ENCODE measurements at regions not wholly inside any gene's neighbourhood (a gene's known extent, or its start where the extent isn't known, plus 50 kb on each side); places are given as distances from the start of the nearest gene placed in this dataset.

DNA sequence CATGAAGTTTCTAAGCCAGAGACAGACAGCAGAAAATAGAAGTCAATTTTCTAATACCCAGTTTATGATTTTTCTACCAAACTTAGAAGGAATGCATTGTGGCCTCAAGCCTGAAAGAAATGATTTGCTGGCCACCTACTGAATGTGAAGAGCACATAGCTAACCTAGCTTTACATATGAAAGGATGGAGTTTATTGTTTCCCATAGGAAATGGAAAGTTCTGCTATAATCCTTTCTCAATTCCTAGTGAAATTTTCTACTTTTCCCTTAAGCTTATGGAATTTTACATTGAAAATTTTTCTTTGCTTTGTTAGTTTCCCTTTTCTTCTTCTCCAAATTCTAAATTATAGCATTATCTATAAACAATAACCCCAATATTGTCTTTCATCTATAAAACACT is 110.1 kb downstream of the TMEM167A start:
- H3K4ac ChIP-seq (replicated peaks; ENCODE audit: insufficient read length, low read depth, low read length), result no peak overlapping the region
- H2BK5ac ChIP-seq (ENCODE audit: low read depth, low read length), result no peak overlapping the region
- H3K27ac ChIP-seq (ENCODE audit: low read depth, low read length), result no peak overlapping the region
- no peak overlapping the region for H4K8ac ChIP-seq (ENCODE audit: extremely low read depth, insufficient read depth, low read length)
- TF ChIP-seq SP1 (IDR thresholded peaks at IDR 0.05; ENCODE audit: low read depth, low read length), result no peak
- TF ChIP-seq CHD1 (IDR thresholded peaks at IDR 0.05; ENCODE audit: low read depth, low read length), result no peak
- 0 out of 2 replicates have a peak, but pooled peaks have one; percentile 4 for TF ChIP-seq TEAD4 (IDR thresholded peaks at IDR 0.05; ENCODE audit: low read depth, low read length)
- TF ChIP-seq TCF12 (IDR thresholded peaks at IDR 0.05; ENCODE audit: low read depth, low read length), result no peak
- no peaks in the 10 kb centered on the region for H3K79me1 ChIP-seq (ENCODE audit: low read depth, low read length)
- H3K56ac ChIP-seq (replicated peaks; ENCODE audit: insufficient read length, low read depth, low read length), result no peak overlapping the region
- no peaks in the 10 kb centered on the region for H3K36me3 ChIP-seq (ENCODE audit: control insufficient read depth in 2 of 4, insufficient read depth in 4 of 4, low read length in 3 of 4)
- H3K79me2 ChIP-seq (ENCODE audit: control insufficient read depth in 1 of 2, insufficient read depth in 2 of 2, low read length in 2 of 2), result no peaks in the 10 kb centered on the region
- FAIRE-seq (peak; percentile 70), DNase-seq (ENCODE audit: low read depth in 1 of 2, low spot score in 2 of 2) (no peak)
- H2BK120ac ChIP-seq (replicated peaks; ENCODE audit: low read depth, low read length), result no peak overlapping the region
- H2BK12ac ChIP-seq (ENCODE audit: low read depth, low read length), result no peak overlapping the region
- no peak overlapping the region for H2AFZ ChIP-seq (ENCODE audit: low read length)
- no peaks in the 10 kb centered on the region for H3K9me3 ChIP-seq (ENCODE audit: insufficient read depth in 2 of 2, low read depth in 1 of 2, low read length in 1 of 2)
- H2AK5ac ChIP-seq (ENCODE audit: low read depth, low read length), result no peak overlapping the region
- no peak overlapping the region for H4K5ac ChIP-seq (ENCODE audit: insufficient read length, low read depth, low read length)
- H4K20me1 ChIP-seq (replicated peaks in 1 of 2; ENCODE audit: control insufficient read depth in 1 of 2, insufficient read depth in 2 of 2, low read length in 2 of 2), result no peaks in the 10 kb centered on the region
- H3K14ac ChIP-seq (ENCODE audit: insufficient read length), result no peak overlapping the region
- H3K23ac ChIP-seq (ENCODE audit: insufficient read length), result no peak overlapping the region
- H2BK15ac ChIP-seq (ENCODE audit: low read length), result no peak overlapping the region
- no peak overlapping the region for H3K18ac ChIP-seq (ENCODE audit: extremely low read depth, low read length)
- ChIA-PET POLR2A (ENCODE audit: partially characterized antibody) (interaction anchor here (1.3 kb wide), 1 partner anchor 110 kb away, joined by 3 read pairs; the partner anchor contains the start of genes TMEM167A and XRCC4), CTCF (ENCODE audit: partially characterized antibody) (interaction anchor here (1.1 kb wide), 1 partner anchor 326 kb away, joined by 3 read pairs; no protein-coding TSS in a partner anchor)
- no peak overlapping the region for H4K91ac ChIP-seq (replicated peaks; ENCODE audit: insufficient read length, low read length)
- H3K23me2 ChIP-seq (ENCODE audit: low read depth, low read length), result no peaks in the 10 kb centered on the region
- no peak overlapping the region for H3K4me3 ChIP-seq (ENCODE audit: extremely low read depth in 1 of 4, insufficient read depth in 2 of 4, low read depth in 3 of 4, low read length in 4 of 4)
- 0 out of 2 replicates have a peak overlapping the region, but pooled peaks have one; percentile 82 for H2BK20ac ChIP-seq (ENCODE audit: low read length)
- H3K27me3 ChIP-seq (replicated peaks in 1 of 4; ENCODE audit: control insufficient read depth in 3 of 4, extremely low read depth in 1 of 4, insufficient read depth in 3 of 4, low read length in 3 of 4), result no peaks in the 10 kb centered on the region
- no peak overlapping the region for H3K4me2 ChIP-seq (ENCODE audit: insufficient read depth in 1 of 2, low read depth in 2 of 2, low read length in 2 of 2)
- no peak overlapping the region for H3K9ac ChIP-seq (replicated peaks in 1 of 4; ENCODE audit: extremely low read depth in 1 of 4, low read depth in 3 of 4, low read length in 3 of 4)
- H3K4me1 ChIP-seq (replicated peaks in 1 of 4; ENCODE audit: control insufficient read depth in 3 of 4, insufficient read depth in 4 of 4, low read length in 3 of 4), result peaks cover 0 to 6% (median under 1%) of the 10 kb centered on the region in 4 experiments; a peak in 2 of 7 replicates

Data from H1 (cell line).